ENCODE measurements at regions not wholly inside any gene's neighbourhood (a gene's known extent, or its start where the extent isn't known, plus 50 kb on each side); places are given as distances from the start of the nearest gene placed in this dataset.
"Not testable (repeated sequence)": the region's sequence is repeated elsewhere in the genome, so short reads cannot be mapped to it uniquely, and the experiment has no call there.

DNA sequence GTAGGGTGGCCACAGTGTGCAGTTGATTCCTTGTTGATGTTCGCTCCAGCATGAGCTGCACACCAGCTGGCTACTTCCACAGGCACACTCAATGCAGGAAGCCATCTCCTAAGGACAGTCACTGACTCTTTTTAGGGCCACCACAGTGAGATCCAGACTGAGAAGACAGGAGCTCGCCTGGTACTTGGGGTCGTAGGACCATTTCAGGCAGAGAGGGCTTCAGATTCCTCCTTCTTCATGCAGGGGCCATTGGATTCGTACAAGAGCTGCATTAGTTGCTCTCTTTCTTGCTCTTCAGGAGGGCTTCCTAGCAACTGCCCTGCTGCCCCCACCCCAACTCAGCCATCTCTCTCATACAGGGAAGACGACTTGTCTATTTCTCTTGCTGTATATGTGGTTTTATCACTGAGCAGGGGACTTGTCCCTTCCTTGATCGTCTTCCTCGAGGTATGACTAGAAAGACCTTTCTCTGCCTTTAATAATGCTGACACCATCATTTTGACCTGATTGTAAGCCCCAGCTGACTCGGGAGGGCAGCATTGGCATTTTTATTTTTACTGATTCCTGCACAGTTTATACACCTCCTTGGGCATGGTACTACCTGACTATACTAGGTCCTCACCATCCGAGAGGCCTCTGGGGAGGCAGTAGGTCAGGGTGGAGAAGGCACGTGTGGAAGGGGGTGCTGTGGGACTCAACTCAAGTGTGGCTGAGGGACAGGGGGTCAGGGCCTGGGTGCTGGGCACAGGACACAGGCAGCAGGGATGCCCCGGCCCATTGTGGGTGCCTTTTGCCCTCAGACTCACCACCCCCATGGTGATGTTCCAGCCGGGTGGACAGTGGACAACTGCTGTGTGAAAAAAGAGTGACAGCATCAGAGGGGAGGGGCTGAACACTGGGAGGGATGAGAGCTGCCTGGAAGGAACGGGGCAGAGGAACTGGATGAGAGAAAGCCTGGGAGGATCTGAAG, 136.7 kb upstream of the ZNF746 start:
- no peak for TF ChIP-seq ZNF274 (IDR thresholded peaks at IDR 0.05; ENCODE audit: low read depth, low read length)

DNA sequence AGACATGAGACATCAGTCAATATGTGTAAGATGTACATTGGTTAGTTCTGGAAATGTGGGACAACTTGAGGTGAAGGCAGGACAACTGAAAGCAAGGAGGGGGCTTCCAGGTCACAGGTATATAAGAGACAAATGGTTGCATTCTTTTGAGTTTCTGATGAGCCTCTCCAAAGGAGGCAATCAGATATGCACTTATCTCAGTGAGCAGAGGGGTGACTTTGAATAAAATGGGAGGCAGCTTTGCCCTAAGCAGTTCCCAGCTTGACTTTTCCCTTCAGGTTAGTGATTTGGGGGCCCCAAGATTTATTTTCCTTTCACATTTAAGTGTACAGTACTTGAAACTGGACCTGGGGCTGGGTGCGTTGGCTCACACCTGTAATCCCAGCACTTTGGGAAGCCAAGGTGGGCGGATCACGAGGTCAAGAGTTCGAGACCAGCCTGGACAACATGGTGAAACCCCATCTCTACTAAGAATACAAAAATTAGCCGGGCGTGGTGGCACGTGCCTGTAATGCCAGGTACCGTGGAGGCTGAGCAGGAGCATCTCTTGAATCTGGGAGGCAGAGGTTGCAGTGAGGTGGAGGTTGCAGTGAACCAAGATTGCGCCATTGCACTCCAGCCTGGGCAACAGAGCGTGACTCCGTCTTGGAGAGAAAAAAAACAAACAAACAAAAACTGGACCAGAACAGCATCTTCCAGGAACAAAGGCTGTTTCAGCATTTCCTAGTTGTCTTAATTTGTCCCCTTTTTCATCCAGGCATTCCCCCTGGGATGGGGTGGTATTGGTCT, 130.9 kb upstream of the ZNF746 start:
- H3K4me3 ChIP-seq (ENCODE audit: low read length) = not testable (repeated sequence)

More for the DNA sequence above, 136.7 kb upstream of the ZNF746 start:
- no peak overlapping the region for H3K4me3 ChIP-seq (ENCODE audit: low read length)

DNA sequence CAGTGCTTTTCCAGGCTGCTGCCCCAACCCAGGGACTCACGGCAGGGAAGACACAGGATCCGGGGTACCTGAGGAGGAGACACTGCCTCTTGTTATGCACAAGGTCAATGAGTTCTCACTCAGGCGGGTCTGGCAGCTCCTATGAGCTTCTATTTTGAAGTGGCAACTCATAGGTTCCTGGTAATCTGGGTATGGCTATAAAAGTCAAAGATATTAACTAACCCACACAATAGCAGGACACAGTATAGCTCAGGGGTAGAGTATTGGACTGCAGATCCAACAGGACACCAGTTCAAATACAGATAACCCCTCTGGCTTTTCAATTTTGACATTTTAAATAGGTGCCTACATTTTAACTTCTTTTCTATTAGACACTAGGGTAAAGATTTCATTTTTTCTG, 130.3 kb upstream of the ZNF746 start:
- TF ChIP-seq ZNF274 (IDR thresholded peaks at IDR 0.05; ENCODE audit: low read depth, low read length) = no peak
- no peak overlapping the region for H3K4me3 ChIP-seq (ENCODE audit: low read length)

DNA sequence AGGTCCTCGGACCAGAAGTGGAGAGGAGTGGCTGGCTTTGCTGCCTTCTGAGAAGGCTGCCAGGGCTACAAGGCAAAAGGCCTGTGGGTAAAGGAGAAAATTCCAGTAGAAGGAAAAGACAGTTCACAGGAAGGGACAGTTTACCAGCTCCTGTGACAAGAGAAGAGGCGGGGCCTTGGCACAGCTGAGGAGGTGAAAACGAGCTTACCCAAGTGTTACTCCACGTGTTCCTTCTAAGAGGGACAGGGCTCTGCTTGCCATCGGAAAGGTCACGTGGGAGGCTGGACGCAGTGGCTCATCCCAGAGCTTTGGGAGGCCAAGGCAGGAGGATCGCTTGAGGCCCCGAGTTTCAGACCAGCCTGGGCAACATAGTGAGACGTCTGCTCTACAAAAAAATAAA, 129.4 kb upstream of the ZNF746 start:
- no peak for TF ChIP-seq ZNF274 (IDR thresholded peaks at IDR 0.05; ENCODE audit: low read depth, low read length)
- H3K4me3 ChIP-seq (ENCODE audit: low read length) = no peak overlapping the region

DNA sequence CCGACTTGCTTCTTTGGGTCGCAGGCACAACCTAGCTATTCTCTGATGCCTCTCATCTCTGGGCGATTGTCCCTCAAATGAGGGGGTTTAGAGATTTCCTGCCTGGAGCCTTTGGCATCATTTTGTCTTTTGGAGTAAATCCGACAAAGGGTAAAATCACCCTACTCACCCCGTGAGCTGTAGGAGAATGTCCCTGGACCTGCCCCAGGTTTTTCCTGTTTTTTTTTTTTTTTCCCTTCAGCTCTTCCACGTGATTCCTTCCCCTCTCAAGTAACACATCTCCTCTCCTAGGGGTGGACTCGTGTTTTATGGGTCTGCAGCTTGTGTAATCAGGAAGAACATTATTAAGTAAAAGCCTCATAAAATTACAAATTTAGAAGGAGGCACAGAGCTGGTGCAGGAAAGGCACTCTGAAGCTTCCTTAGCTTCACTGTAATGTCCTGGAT, 128.4 kb upstream of the ZNF746 start:
- no peak overlapping the region for H3K4me3 ChIP-seq (ENCODE audit: low read length)
- TF ChIP-seq ZNF274 (IDR thresholded peaks at IDR 0.05; ENCODE audit: low read depth, low read length) = no peak

DNA sequence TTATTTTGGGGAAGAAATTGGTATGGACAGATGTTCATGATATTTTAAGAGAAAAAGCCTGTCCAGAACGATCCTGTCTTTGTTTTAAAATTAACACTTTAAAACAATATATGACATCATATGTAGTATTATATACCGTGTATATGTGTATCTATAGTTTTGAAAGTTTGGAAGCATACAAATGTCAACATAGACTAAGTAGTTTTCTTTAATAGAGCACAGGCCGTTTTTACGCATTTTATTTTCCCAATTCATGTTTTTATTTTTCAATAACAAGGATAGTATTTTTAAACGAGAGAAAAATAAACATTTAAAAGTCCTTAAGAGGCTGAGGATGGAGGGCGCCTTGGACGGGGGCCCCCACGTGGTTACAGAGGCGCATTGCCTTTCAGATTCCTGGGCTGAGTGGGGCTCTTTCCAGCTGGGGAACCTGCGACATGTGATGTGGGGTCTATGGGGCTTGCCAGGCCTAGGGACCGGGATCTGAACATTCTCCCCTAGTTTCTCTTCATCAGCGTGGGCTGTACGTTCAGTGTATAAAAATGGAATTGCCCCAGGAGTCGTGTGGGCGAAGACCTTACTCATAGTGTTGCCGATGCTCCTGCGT, 127.8 kb upstream of the ZNF746 start:
- TF ChIP-seq ZNF274 (IDR thresholded peaks at IDR 0.05; ENCODE audit: low read depth, low read length) = no peak
- H3K4me3 ChIP-seq (ENCODE audit: low read length) = no peak overlapping the region; the same call in 1 of the 2 replicates

DNA sequence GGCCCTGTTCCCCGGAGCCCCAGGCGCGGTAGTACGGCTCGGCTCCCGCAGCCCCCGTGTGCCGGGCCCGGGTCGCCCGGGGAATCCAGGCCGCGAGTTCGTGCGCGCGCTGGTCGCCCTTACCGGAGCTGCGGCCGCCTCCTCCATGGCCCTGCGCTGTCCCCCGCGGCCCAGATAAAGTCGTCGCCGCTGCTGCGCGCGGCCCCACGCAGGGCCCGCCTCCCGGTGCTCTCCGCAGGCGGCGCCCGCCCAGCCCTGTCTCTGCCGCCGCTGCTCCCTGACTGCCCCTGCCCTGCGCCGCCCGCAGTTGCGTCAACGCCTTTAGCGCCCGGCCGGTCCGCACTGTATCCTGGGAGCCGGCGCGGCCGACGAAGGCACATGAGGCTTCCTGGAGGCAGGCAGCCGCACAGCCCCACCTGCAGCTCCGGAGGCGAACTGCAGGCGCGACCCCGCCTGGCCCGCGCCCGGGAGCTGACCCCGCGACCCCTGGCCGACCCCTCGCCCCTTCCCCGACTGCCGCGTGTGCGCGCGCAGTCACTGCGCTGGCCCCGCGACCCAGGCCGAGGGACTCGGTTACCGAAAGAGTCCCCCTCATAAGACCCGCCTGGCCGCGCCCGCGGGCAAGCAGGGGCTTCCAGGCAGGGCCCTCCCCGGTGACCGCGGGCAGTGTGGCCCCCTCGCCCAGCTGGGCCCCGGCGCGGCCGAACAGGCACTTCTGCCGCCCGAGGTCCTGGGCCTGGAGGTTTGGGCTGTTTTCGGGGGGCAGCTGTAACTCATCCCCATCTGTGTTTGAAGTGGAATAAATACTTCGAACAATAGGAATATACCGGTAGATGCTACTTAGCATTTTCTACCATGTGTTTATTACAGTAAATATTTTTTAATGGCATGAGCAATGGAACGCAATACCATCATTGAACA, 127.1 kb upstream of the ZNF746 start:
- peak overlapping the region; percentile 91 for H3K4me3 ChIP-seq (ENCODE audit: low read length)
- no peak for TF ChIP-seq ZNF274 (IDR thresholded peaks at IDR 0.05; ENCODE audit: low read depth, low read length)

DNA sequence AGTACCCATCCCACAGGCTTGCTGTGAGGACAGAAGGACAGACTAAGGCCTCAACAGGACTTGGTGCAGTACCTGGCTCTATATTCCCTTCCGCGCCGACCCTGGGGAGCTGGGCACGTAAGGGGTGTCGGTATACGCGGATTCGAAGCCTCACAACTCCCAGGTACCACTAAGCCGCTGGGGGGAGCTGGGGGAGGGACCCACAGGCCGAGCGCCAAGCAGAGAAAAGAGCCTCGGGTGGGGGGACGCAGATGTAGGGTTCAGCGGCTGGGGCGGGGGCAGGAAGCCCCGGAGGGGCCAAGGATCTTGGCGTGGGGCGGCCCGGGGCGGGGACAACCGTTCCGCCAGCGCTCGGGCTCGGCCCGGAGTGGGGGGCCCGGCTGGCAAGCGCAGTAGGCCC, 126.4 kb upstream of the ZNF746 start:
- peak overlapping the region; percentile 91 for H3K4me3 ChIP-seq (ENCODE audit: low read length)
- no peak for TF ChIP-seq ZNF274 (IDR thresholded peaks at IDR 0.05; ENCODE audit: low read depth, low read length)

DNA sequence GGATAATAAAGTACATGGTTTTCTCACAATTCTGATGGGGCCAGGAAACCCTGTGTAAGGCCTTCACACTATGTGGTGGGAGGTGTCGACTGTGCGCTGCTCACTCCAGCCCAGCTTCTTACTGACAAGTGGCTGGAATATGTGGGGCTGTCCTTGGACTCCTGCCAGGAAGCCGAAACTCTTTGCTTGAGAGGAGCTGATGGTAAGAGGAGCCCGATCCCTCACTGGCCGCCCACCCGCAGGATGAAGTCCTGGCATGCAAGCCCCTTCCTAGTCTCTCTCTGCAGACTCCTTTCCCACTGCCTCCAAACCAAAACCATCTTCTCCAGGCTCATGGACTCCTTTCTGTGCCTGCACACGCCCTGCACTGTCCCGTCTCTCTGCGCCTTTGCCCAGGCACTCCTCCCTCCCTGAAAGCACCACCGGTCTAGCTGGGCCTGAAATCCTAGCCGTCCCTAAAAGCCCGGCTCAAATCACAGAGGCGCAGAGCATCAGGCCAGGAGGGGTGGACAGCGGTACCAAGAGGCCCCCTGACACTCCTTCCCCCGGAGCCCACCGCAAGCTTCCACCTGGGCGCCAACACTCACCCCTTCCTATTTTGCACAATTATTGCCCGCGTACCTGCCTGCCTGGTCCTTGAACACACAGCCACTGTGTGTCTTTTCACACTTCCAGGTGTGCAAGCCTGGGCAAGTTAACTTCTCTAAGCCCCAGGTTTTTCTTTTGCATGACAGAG, 125.8 kb upstream of the ZNF746 start:
- H3K4me3 ChIP-seq (ENCODE audit: low read length) = peak overlapping the region; percentile 91

DNA sequence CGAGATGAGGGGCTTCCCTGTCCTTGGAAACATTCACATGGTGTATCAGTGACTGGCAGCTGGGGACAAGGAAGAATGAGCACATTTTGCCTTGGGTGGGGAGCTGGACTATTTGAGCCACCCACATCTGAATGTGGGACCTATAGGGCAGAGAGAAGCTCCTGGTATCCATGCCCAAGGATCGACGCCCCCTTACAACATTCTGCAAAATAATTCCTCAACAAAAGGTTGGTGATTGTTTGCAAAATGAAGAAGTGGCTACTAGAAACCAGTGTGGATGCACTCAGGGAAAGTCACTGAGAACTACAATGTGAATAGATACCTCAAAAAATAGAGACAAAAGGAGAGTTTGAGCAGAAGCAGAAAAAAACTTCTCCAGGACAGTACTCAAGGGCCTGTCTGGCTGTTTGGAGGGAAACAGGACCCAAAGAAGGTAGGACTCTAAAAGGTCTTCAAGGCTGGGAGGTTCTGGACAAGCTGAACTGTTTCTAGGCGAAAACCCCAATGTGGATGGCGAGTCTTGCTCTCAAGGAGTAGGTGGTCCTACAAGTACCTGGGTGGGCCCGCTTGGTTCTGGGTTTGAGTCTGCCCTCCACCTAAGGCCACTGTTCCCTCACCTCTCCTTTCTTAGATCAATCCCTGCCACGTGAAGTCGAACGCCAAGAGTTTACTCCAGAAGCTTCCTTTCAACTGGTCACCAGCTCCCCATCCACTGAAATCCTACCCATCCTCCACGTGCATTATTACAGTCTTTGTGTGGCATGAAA, 125.0 kb upstream of the ZNF746 start:
- peak overlapping the region; percentile 91; the same call in 1 of the 2 replicates for H3K4me3 ChIP-seq (ENCODE audit: low read length)
- TF ChIP-seq ZNF274 (IDR thresholded peaks at IDR 0.05; ENCODE audit: low read depth, low read length) = no peak

DNA sequence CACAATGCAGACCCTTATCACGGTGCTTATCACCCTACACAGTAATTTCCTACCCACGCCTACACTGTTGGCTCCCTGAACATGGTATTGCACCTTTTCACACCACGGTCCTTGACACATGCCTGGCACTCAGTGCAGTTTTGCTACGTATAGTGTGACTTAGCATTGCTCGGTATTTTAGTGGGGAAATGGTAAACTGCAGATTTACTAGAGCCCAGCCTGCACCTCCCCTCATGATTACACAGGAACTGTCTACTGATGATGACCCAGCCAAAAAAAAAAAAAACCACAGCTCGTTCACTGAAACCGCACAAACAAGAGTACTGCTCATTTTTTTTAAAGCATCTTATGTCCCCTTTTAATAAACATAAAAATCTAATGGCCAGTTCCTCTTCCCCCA, 124.2 kb upstream of the ZNF746 start:
- no peak for TF ChIP-seq ZNF274 (IDR thresholded peaks at IDR 0.05; ENCODE audit: low read depth, low read length)
- H3K4me3 ChIP-seq (ENCODE audit: low read length) = no peak overlapping the region

DNA sequence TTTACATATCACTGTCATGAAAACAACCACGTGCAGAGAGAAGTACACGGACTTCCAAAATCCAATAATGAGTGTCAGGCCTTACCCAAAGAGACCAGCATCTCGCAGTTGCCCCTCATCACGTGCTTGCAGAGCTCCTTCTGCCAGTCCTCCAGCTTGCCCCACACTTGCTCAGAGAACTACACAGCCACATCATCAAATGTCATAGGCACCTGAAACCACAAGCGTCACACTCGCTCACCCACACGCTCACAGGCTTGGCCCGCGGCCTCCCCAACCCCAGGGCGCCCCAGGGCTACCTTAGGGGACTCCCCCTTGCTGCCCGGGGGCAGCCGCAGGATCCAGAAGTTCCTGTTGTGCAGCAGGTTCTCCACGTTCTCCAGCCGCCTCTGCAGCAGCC, 123.4 kb upstream of the ZNF746 start:
- H3K4me3 ChIP-seq (ENCODE audit: low read length) = no peak overlapping the region
- no peak for TF ChIP-seq ZNF274 (IDR thresholded peaks at IDR 0.05; ENCODE audit: low read depth, low read length)

Data from GM08714 (cell line).